OCI-LY7 (cell line): ENCODE measurements at regions not wholly inside any gene's neighbourhood (a gene's known extent, or its start where the extent isn't known, plus 50 kb on each side); places are given as distances from the start of the nearest gene placed in this dataset.

Experiments used
- CTCF ChIP-seq: fragments of 200-600 bp; sonication (generic); conservative IDR thresholded peaks from 2 replicates; pipeline ENCODE4 v1.5.1; 2014; ENCODE audit warnings: mild to moderate bottlenecking, antibody characterized with exemption, low read length, moderate library complexity, mixed read lengths
- EZH2phosphoT487 ChIP-seq: fragments of 200-600 bp; sonication (generic); IDR thresholded peaks from 2 replicates; pipeline ENCODE4 v1.6.1; 2018; ENCODE audit warnings: low read depth, borderline replicate concordance, mild to moderate bottlenecking, mixed run types, antibody characterized with exemption, low read length, moderate library complexity, mixed read lengths

DNA sequence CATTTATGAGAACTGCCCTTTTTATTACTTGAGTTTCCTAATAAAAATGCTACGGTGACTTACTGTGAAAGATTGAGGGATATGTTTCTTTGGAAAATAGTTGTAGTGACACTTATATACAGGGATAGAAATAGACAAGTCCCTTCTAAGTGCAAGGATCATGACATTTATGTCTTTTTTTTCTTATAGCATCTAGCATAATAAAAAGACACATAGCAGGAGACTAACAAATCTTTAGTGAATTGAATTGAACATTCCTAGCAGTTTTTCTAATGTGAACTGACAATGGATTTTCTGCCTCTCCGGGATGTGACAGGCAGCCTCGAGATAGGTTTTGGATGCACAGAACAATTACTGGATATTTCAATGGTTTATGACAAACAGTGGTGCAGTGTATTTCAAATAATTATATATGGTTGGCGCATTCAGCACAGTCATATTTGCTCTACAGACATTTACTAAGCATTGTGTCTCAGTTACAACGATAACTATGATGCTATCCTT is 562.8 kb downstream of the ADCYAP1 start:
- TF ChIP-seq CTCF (no peak), EZH2phosphoT487 (no peak)
